SK-N-SH (cell line): ENCODE measurements at regions not wholly inside any gene's neighbourhood (a gene's known extent, or its start where the extent isn't known, plus 50 kb on each side); places are given as distances from the start of the nearest gene placed in this dataset.

Source experiments
- CTCF ChIA-PET: fragments of 300-600, 350-600 bp; formaldehyde crosslinking; extraction: SDS; loops from one replicate; lab custom pipeline; 2021; lab: Yijun Ruan, JAX
- POLR2A ChIA-PET: fragments of 350-600 bp; sonication (Branson Sonifier 250); formaldehyde crosslinking; extraction: SDS; loops from one replicate; lab custom pipeline; 2020; ENCODE audit warnings: antibody characterized with exemption, inconsistent platforms; lab: Yijun Ruan, JAX
- DNase-seq: peaks from one replicate; pipeline ENCODE4 v3.0.0; 2012
- H2AFZ ChIP-seq: fragments of 200-600 bp; sonication (generic); 2 replicates; pipeline ENCODE4 v1.8.1; 2016; ENCODE audit warnings: antibody characterized with exemption, mild to moderate bottlenecking, low read depth
- H3F3A ChIP-seq: fragments of 200-600 bp; sonication (generic); replicated peaks from 2 replicates; pipeline ENCODE3; 2016; ENCODE audit warnings: antibody characterized with exemption, mild to moderate bottlenecking; ENCODE audit not compliant: insufficient read depth
- H3K27ac ChIP-seq, 2 experiments: fragments of 200-500 bp in 1 of 2; fragments of 200-600 bp in 1 of 2; sonication (Bioruptor generic) in 1 of 2; sonication (generic), shearing (Covaris generic) in 1 of 2; 2 replicates each; pipeline versions ENCODE4 v1.5.1 to v1.6.1; 2014 to 2016; ENCODE audit warnings: low read depth in 2 of 2, inconsistent platforms in 1 of 2, low read length in 1 of 2, mild to moderate bottlenecking in 1 of 2, mixed read lengths in 1 of 2
- H3K27me3 ChIP-seq: fragments of 200-600 bp; sonication (generic), shearing (Covaris generic); 2 replicates; pipeline ENCODE4 v1.6.1; 2016; ENCODE audit warnings: mixed run types; ENCODE audit not compliant: insufficient read depth
- H3K36me3 ChIP-seq, 2 experiments: fragments of 200-500 bp in 1 of 2; fragments of 200-600 bp in 1 of 2; sonication (Bioruptor generic) in 1 of 2; sonication (generic) in 1 of 2; replicated peaks in 1 of 2; 2 replicates each; pipeline versions ENCODE3 to v1.5.1; 2014 to 2016; ENCODE audit warnings: low read length in 1 of 2, mild to moderate bottlenecking in 1 of 2; ENCODE audit not compliant: insufficient read depth in 2 of 2, control insufficient read depth in 1 of 2
- H3K4me1 ChIP-seq, 2 experiments: fragments of 200-500 bp in 1 of 2; fragments of 200-600 bp in 1 of 2; sonication (Bioruptor generic) in 1 of 2; sonication (generic), shearing (Covaris generic) in 1 of 2; 2 replicates each; pipeline versions ENCODE4 v1.5.1 to v1.6.1; 2014 to 2016; ENCODE audit warnings: low read depth in 1 of 2, low read length in 1 of 2, mixed run types in 1 of 2; ENCODE audit not compliant: insufficient read depth in 2 of 2, control insufficient read depth in 1 of 2
- H3K4me2 ChIP-seq: fragments of 200-600 bp; sonication (generic), shearing (Covaris generic); 2 replicates; pipeline ENCODE4 v1.6.1; 2017; ENCODE audit warnings: mixed run types
- H3K4me3 ChIP-seq, 2 experiments: fragments of 200-500 bp in 1 of 2; fragments of 200-600 bp in 1 of 2; sonication (Bioruptor generic) in 1 of 2; sonication (generic), shearing (Covaris generic) in 1 of 2; 2 replicates each; pipeline versions ENCODE4 v1.5.1 to v1.8.1; 2014 to 2016; ENCODE audit warnings: low read depth in 2 of 2, inconsistent platforms in 1 of 2, low read length in 1 of 2, mild to moderate bottlenecking in 1 of 2, mixed read lengths in 1 of 2, moderate library complexity in 1 of 2
- H3K79me2 ChIP-seq: fragments of 200-600 bp; sonication (generic); 2 replicates; pipeline ENCODE4 v1.8.1; 2017; ENCODE audit warnings: mild to moderate bottlenecking; ENCODE audit not compliant: insufficient read depth
- H3K9ac ChIP-seq: fragments of 200-600 bp; sonication (generic); 2 replicates; pipeline ENCODE4 v1.6.1; 2017; ENCODE audit warnings: mixed run types
- H3K9me2 ChIP-seq: fragments of 200-600 bp; sonication (generic); 2 replicates; pipeline ENCODE4 v1.6.1; 2017; ENCODE audit warnings: mixed run types
- H3K9me3 ChIP-seq: fragments of 200-600 bp; sonication (generic); 2 replicates; pipeline ENCODE4 v1.6.1; 2017; ENCODE audit warnings: mixed run types, mild to moderate bottlenecking, moderate library complexity
- H4K20me1 ChIP-seq: fragments of 200-600 bp; sonication (generic); 2 replicates; pipeline ENCODE4 v1.6.1; 2017; ENCODE audit warnings: mild to moderate bottlenecking, mixed run types; ENCODE audit not compliant: insufficient read depth
- FOSL2 ChIP-seq: IDR thresholded peaks from 2 replicates; pipeline ENCODE4 v1.4.0; 2012; ENCODE audit warnings: low read depth, mild to moderate bottlenecking, moderate library complexity, borderline replicate concordance
- GABPA ChIP-seq: IDR thresholded peaks from 2 replicates; pipeline ENCODE4 v1.4.0; 2012; ENCODE audit warnings: low read depth, mild to moderate bottlenecking
- GATA2 ChIP-seq: sonication (generic); formaldehyde crosslinking; IDR thresholded peaks from 2 replicates; pipeline ENCODE4 v1.5.0; 2020; ENCODE audit warnings: mild to moderate bottlenecking, missing genetic modification reagents
- MEF2A ChIP-seq: IDR thresholded peaks from 2 replicates; pipeline ENCODE4 v1.4.0; 2012; ENCODE audit warnings: low read depth, borderline replicate concordance
- NFIC ChIP-seq: IDR thresholded peaks from 2 replicates; pipeline ENCODE4 v1.4.0; 2012; ENCODE audit warnings: borderline replicate concordance
- NRF1 ChIP-seq: IDR thresholded peaks from 2 replicates; pipeline ENCODE4 v1.6.1; 2012; ENCODE audit warnings: low read depth, mild to moderate bottlenecking, low read length
- RFX5 ChIP-seq: IDR thresholded peaks from 2 replicates; pipeline ENCODE4 v1.6.1; 2012; ENCODE audit warnings: mild to moderate bottlenecking, improper control_type of control experiment, low read length
- SIN3A ChIP-seq: IDR thresholded peaks from 2 replicates; pipeline ENCODE4 v1.6.1; 2012; ENCODE audit warnings: low read depth, mild to moderate bottlenecking, low read length, moderate library complexity, borderline replicate concordance
- USF2 ChIP-seq: fragments of 150-350 bp; IDR thresholded peaks from 2 replicates; pipeline ENCODE4 v1.6.1; 2017; ENCODE audit warnings: antibody characterized with exemption, low read length, low read depth, borderline replicate concordance
- WGBS: methylation state at CpG from one replicate; pipeline ENCODE4 v1.1.6; 2017; ENCODE audit warnings: low lambda C conversion rate; 5-methylcytosine and 5-hydroxymethylcytosine counted together
- TF ChIP-seq, protein P1 (sequence below): IDR thresholded peaks from 2 replicates; pipeline ENCODE4 v1.4.0; 2012; ENCODE audit warnings: low read depth, borderline replicate concordance

DNA sequence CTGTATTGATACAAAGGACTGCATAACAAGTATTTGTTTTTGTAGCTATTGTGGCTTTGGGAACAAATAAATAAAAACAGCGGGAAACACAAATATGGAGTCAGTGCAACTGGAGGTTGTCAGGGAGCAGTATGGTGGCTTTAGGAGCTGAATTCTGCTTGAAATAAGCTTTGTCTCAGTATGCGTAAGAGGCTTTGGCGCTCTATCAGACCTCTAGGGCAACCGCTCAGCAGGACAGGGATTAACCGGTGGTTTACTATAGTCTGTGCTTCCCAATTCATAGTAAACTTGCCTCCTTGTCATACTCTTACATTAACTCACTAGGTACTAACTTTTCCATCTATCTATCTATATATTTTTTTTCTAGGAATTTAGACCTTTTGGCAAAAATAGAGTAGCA, 104.6 kb downstream of the ZIC1 start:
- WGBS: 90% methylated on average over 5 of the region's 5 CpGs
- ChIA-PET CTCF (no interaction called here), POLR2A (no interaction called here)
- H3K9me3 ChIP-seq: no peaks in the 10 kb centered on the region
- no peak overlapping the region for H3K27ac ChIP-seq
- TF ChIP-seq USF2: no peak
- TF ChIP-seq MEF2A: no peak
- no peak for TF ChIP-seq NFIC
- no peak for TF ChIP-seq FOSL2
- H3K79me2 ChIP-seq: no peaks in the 10 kb centered on the region
- H3K36me3 ChIP-seq: no peaks in the 10 kb centered on the region
- no peak for DNase-seq
- H3K27me3 ChIP-seq: no peaks in the 10 kb centered on the region
- H2AFZ ChIP-seq: no peak overlapping the region
- H3K9ac ChIP-seq: no peak overlapping the region
- no peaks in the 10 kb centered on the region for H4K20me1 ChIP-seq
- no peaks in the 10 kb centered on the region for H3K4me1 ChIP-seq
- no peak overlapping the region for H3K4me2 ChIP-seq
- H3K4me3 ChIP-seq: no peak overlapping the region
- H3F3A ChIP-seq: no peaks in the 10 kb centered on the region
- H3K9me2 ChIP-seq: no peaks in the 10 kb centered on the region

DNA sequence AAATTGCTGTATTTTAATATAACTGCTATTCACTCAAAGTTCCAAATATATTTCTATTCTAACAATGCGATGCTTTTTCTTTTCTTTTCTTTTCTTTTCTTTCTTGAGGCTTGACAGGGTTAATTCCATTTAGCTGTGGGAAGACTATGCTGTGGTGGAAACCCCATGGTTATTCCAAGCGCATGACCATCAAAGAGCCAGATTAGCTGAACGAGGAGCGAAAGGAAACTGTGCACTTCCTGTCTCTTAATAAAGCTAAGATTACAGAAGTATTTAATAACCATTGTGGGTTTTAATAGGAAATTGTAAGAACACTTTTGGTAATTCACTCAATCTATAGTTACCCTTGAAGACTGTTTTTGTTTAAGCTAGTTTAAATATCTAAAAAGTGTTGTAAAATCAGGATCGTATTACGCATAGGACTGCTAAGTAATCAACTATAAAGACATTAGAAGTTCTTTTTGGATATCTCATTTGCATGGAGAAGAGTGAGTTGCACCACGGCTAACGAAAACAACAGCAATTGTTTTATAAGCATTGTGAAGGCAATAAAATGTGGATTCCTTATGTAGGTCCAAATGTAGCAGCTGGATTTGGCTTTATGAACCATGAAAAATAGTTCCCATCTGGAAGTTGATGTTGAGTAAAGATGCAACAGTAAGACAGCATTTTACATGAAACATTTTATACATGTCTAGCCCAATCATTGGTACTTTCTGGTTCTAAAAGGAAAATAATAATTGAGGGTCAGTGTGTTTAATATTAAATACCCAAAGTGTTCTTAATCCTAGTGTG, 105.4 kb downstream of the ZIC1 start:
- DNase-seq: no peak
- Histone ChIP-seq H2AFZ (no peak overlapping the region), H3F3A (no peaks in the 10 kb centered on the region), H3K9me2 (no peaks in the 10 kb centered on the region), H4K20me1 (no peaks in the 10 kb centered on the region), H3K4me3 (no peak overlapping the region), H3K9me3 (no peaks in the 10 kb centered on the region), H3K27ac (no peak overlapping the region), H3K27me3 (no peaks in the 10 kb centered on the region), H3K36me3 (no peaks in the 10 kb centered on the region), H3K79me2 (no peaks in the 10 kb centered on the region), H3K4me2 (no peak overlapping the region), H3K9ac (no peak overlapping the region), H3K4me1 (no peaks in the 10 kb centered on the region)
- WGBS: 70% methylated on average over 8 of the region's 8 CpGs
- TF ChIP-seq SIN3A (no peak), GATA2 (no peak), NFIC (no peak), NRF1 (no peak)
- CTCF ChIA-PET: no interaction called here
- POLR2A ChIA-PET: no interaction called here

GRCh38 chr3:147518465-147518864, 109.3 kb downstream of the ZIC1 start:
- Histone ChIP-seq H3K4me1 (0 out of 4 replicates have a peak, but pooled peaks cover 0 to 3% of the 10 kb centered on the region in 2 experiments), H3K79me2 (no peaks in the 10 kb centered on the region), H3K27ac (no peak overlapping the region), H3F3A (peaks cover 3% of the 10 kb centered on the region), H3K9me2 (no peaks in the 10 kb centered on the region), H3K4me3 (no peak overlapping the region), H3K27me3 (no peaks in the 10 kb centered on the region), H3K36me3 (no peaks in the 10 kb centered on the region), H3K9me3 (no peaks in the 10 kb centered on the region), H3K4me2 (no peak overlapping the region), H4K20me1 (no peaks in the 10 kb centered on the region), H2AFZ (no peak overlapping the region), H3K9ac (no peak overlapping the region)
- WGBS: 66% methylated on average over 6 of the region's 6 CpGs
- POLR2A ChIA-PET: no interaction called here
- no peak for DNase-seq
- CTCF ChIA-PET: no interaction called here
- TF ChIP-seq, protein P1, sequence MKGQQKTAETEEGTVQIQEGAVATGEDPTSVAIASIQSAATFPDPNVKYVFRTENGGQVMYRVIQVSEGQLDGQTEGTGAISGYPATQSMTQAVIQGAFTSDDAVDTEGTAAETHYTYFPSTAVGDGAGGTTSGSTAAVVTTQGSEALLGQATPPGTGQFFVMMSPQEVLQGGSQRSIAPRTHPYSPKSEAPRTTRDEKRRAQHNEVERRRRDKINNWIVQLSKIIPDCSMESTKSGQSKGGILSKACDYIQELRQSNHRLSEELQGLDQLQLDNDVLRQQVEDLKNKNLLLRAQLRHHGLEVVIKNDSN: no peak
- TF ChIP-seq NRF1 (no peak), RFX5 (no peak), GABPA (no peak)
